H9 (cell line): ENCODE measurements at regions not wholly inside any gene's neighbourhood (a gene's known extent, or its start where the extent isn't known, plus 50 kb on each side); places are given as distances from the start of the nearest gene placed in this dataset.

Source experiments
- DNase-seq: peaks from one replicate; pipeline ENCODE4 v3.0.0-alpha.2; 2017
- H2AFZ ChIP-seq: one replicate; pipeline ENCODE4 v1.6.1; 2013; ENCODE audit warnings: mild to moderate bottlenecking, low read length, control low read depth, moderate library complexity
- H2AK5ac ChIP-seq: 2 replicates; pipeline ENCODE4 v1.6.1; 2013; ENCODE audit warnings: low read length, control low read depth, mixed read lengths; ENCODE audit not compliant: insufficient read length
- H2BK120ac ChIP-seq: one replicate; pipeline ENCODE4 v1.6.1; 2013; ENCODE audit warnings: low read depth, mild to moderate bottlenecking, low read length, control low read depth, inconsistent platforms; ENCODE audit not compliant: poor library complexity, severe bottlenecking
- H2BK12ac ChIP-seq: 2 replicates; pipeline ENCODE4 v1.6.1; 2013; ENCODE audit warnings: low read length, control low read depth, mixed read lengths, low read depth; ENCODE audit not compliant: insufficient read length
- H2BK15ac ChIP-seq: 2 replicates; pipeline ENCODE4 v1.6.1; 2013; ENCODE audit warnings: low read depth, low read length, control low read depth
- H2BK20ac ChIP-seq: one replicate; pipeline ENCODE4 v1.6.1; 2013; ENCODE audit warnings: low read depth, mild to moderate bottlenecking, low read length, control low read depth, inconsistent platforms; ENCODE audit not compliant: poor library complexity, severe bottlenecking
- H2BK5ac ChIP-seq: 2 replicates; pipeline ENCODE4 v1.6.1; 2013; ENCODE audit warnings: low read length, control low read depth, mixed read lengths; ENCODE audit not compliant: insufficient read length
- H3K14ac ChIP-seq: 2 replicates; pipeline ENCODE4 v1.6.1; 2013; ENCODE audit warnings: low read length, control low read depth; ENCODE audit not compliant: insufficient read depth
- H3K18ac ChIP-seq: 2 replicates; pipeline ENCODE4 v1.6.1; 2013; ENCODE audit warnings: low read depth, mild to moderate bottlenecking, mixed read lengths, low read length, control low read depth; ENCODE audit not compliant: insufficient read length
- H3K23ac ChIP-seq: 2 replicates; pipeline ENCODE4 v1.6.1; 2013; ENCODE audit warnings: low read length, control low read depth, mixed read lengths, low read depth; ENCODE audit not compliant: insufficient read length
- H3K23me2 ChIP-seq: 2 replicates; pipeline ENCODE4 v1.6.1; 2013; ENCODE audit warnings: low read depth, mild to moderate bottlenecking, mixed read lengths, low read length, control low read depth; ENCODE audit not compliant: insufficient read length, poor library complexity, severe bottlenecking
- H3K27ac ChIP-seq: 2 replicates; pipeline ENCODE4 v1.5.1; 2013; ENCODE audit warnings: low read length, control low read depth, mixed read lengths, low read depth; ENCODE audit not compliant: insufficient read length
- H3K27me3 ChIP-seq: 2 replicates; pipeline ENCODE4 v1.6.1; 2013; ENCODE audit warnings: low read length, control low read depth, inconsistent platforms; ENCODE audit not compliant: insufficient read depth
- H3K4ac ChIP-seq: 2 replicates; pipeline ENCODE4 v1.6.1; 2013; ENCODE audit warnings: low read depth, mild to moderate bottlenecking, control low read depth, inconsistent platforms, low read length, moderate library complexity
- H3K4me1 ChIP-seq: 2 replicates; pipeline ENCODE4 v1.6.1; 2013; ENCODE audit warnings: low read length, control low read depth, inconsistent platforms; ENCODE audit not compliant: insufficient read depth
- H3K4me2 ChIP-seq: 2 replicates; pipeline ENCODE4 v1.6.1; 2013; ENCODE audit warnings: low read length, control low read depth, mixed read lengths; ENCODE audit not compliant: insufficient read length, insufficient read depth
- H3K56ac ChIP-seq: 2 replicates; pipeline ENCODE4 v1.6.1; 2013; ENCODE audit warnings: low read depth, mild to moderate bottlenecking, mixed read lengths, low read length, control low read depth; ENCODE audit not compliant: insufficient read length
- H3K79me1 ChIP-seq: 2 replicates; pipeline ENCODE4 v1.6.1; 2013; ENCODE audit warnings: low read depth, mild to moderate bottlenecking, moderate library complexity, low read length, control low read depth, inconsistent platforms; ENCODE audit not compliant: insufficient read depth, poor library complexity, severe bottlenecking
- H3K79me2 ChIP-seq: 2 replicates; pipeline ENCODE4 v1.6.1; 2013; ENCODE audit warnings: low read length, control low read depth, inconsistent platforms; ENCODE audit not compliant: insufficient read depth
- H3K9ac ChIP-seq: 2 replicates; pipeline ENCODE4 v1.6.1; 2013; ENCODE audit warnings: low read length, control low read depth, mixed read lengths; ENCODE audit not compliant: insufficient read length; ENCODE audit errors: extremely low read depth
- H3K9me3 ChIP-seq: one replicate; pipeline ENCODE4 v1.6.1; 2013; ENCODE audit warnings: low read depth, low read length, inconsistent platforms; ENCODE audit not compliant: control insufficient read depth
- H3T11ph ChIP-seq: one replicate; pipeline ENCODE4 v1.6.1; 2013; ENCODE audit warnings: mild to moderate bottlenecking, low read length, control low read depth, inconsistent platforms
- H4K20me1 ChIP-seq: one replicate; pipeline ENCODE4 v1.6.1; 2013; ENCODE audit not compliant: control insufficient read depth, insufficient read length, insufficient read depth
- H4K5ac ChIP-seq: 2 replicates; pipeline ENCODE4 v1.6.1; 2013; ENCODE audit warnings: low read depth, mild to moderate bottlenecking, mixed read lengths, low read length, control low read depth; ENCODE audit not compliant: insufficient read length
- H4K8ac ChIP-seq: replicated peaks from 2 replicates; pipeline ENCODE4 v1.6.1; 2013; ENCODE audit warnings: low read length, control low read depth, mixed read lengths, low read depth; ENCODE audit not compliant: insufficient read length
- H4K91ac ChIP-seq: 2 replicates; pipeline ENCODE4 v1.6.1; 2013; ENCODE audit warnings: low read depth, mild to moderate bottlenecking, moderate library complexity, mixed read lengths, low read length, control low read depth; ENCODE audit not compliant: insufficient read length
- H3K27ac Mint-ChIP-seq, 3 experiments: 2 replicates in 2 of 3; 3 replicates in 1 of 3; pipeline ENCODE4 v1.8.0; 2020 to 2021; ENCODE audit warnings: mixed read lengths in 3 of 3, mild to moderate bottlenecking in 1 of 3, moderate library complexity in 1 of 3
- H3K27me3 Mint-ChIP-seq: 2 replicates; pipeline ENCODE4 v1.8.0; 2021; ENCODE audit warnings: low read depth, mild to moderate bottlenecking, moderate library complexity, mixed read lengths
- H3K36me3 Mint-ChIP-seq, 3 experiments: 2 replicates in 2 of 3; 3 replicates in 1 of 3; pipeline ENCODE4 v1.8.0; 2020 to 2021; ENCODE audit warnings: low read depth in 3 of 3, mixed read lengths in 3 of 3; ENCODE audit not compliant: insufficient read depth in 1 of 3
- H3K4me1 Mint-ChIP-seq, 2 experiments: 2 replicates each; pipeline ENCODE4 v1.8.0; 2020; ENCODE audit warnings: mixed read lengths in 2 of 2
- H3K4me3 Mint-ChIP-seq, 2 experiments: 2 replicates in 1 of 2; 3 replicates in 1 of 2; pipeline ENCODE4 v1.8.0; 2020 to 2021; ENCODE audit warnings: mild to moderate bottlenecking in 2 of 2, mixed read lengths in 2 of 2, moderate library complexity in 1 of 2
- H3K9me3 Mint-ChIP-seq, 2 experiments: 2 replicates in 1 of 2; 3 replicates in 1 of 2; pipeline ENCODE4 v1.8.0; 2020; ENCODE audit warnings: mild to moderate bottlenecking in 2 of 2, mixed read lengths in 2 of 2, moderate library complexity in 1 of 2
- WGBS: extraction: QIAGEN DNeasy Blood & Tissue Kit; methylation state at CpG from one replicate; pipeline ENCODE4 v1.1.7; 2013; ENCODE audit warnings: missing lambda C conversion rate, low lambda C conversion rate, mixed read lengths; ENCODE audit not compliant: insufficient read length; ENCODE audit errors: extremely low coverage; 5-methylcytosine and 5-hydroxymethylcytosine counted together
- TF ChIP-seq, protein P1 (sequence below): fragments of 200-600 bp; sonication (generic); conservative IDR thresholded peaks from 3 replicates; pipeline ENCODE4 v1.8.0; 2021; ENCODE audit warnings: antibody characterized with exemption, mild to moderate bottlenecking

DNA sequence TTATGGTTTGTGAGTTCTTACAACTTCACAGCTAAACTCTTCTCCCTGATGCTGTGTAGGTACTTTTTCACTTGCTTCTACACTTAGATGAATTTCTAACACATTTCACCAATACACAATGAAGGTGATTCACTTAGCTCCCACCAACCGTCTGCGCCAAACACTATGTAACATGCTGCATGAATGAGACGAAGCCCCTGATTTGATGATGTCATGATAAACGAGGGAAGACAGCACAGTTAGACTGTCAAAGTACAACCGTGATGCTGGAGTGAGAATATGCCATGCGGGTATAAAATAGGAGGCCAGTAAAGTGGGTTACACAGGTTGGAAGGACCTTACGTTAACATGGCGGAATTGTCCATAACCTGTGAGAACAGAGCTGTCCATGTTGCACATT lies 100.8 kb downstream of the KCNA4 start:
- Histone ChIP-seq H2BK120ac (no peak overlapping the region), H2BK5ac (no peak overlapping the region), H3K9ac (no peak overlapping the region), H3K56ac (no peak overlapping the region), H2BK15ac (no peak overlapping the region), H3K18ac (no peak overlapping the region), H4K8ac (no peak overlapping the region), H3K4me1 (no peaks in the 10 kb centered on the region), H2AFZ (no peak overlapping the region), H3K79me1 (no peaks in the 10 kb centered on the region), H3K14ac (no peak overlapping the region), H3K23me2 (no peaks in the 10 kb centered on the region), H3T11ph (no peak overlapping the region), H3K27ac (no peak overlapping the region), H3K9me3 (no peaks in the 10 kb centered on the region), H3K27me3 (no peaks in the 10 kb centered on the region), H2AK5ac (no peak overlapping the region), H4K20me1 (no peaks in the 10 kb centered on the region), H3K23ac (no peak overlapping the region), H4K5ac (no peak overlapping the region), H3K4ac (no peak overlapping the region), H4K91ac (no peak overlapping the region), H3K79me2 (no peaks in the 10 kb centered on the region), H2BK12ac (no peak overlapping the region), H3K4me2 (no peak overlapping the region), H2BK20ac (no peak overlapping the region)
- H3K4me3 Mint-ChIP-seq: no peak overlapping the region
- H3K4me1 Mint-ChIP-seq: no peaks in the 10 kb centered on the region
- no peak overlapping the region for H3K27ac Mint-ChIP-seq
- no peaks in the 10 kb centered on the region; a peak in 2 of 5 replicates for H3K9me3 Mint-ChIP-seq
- TF ChIP-seq, protein P1, sequence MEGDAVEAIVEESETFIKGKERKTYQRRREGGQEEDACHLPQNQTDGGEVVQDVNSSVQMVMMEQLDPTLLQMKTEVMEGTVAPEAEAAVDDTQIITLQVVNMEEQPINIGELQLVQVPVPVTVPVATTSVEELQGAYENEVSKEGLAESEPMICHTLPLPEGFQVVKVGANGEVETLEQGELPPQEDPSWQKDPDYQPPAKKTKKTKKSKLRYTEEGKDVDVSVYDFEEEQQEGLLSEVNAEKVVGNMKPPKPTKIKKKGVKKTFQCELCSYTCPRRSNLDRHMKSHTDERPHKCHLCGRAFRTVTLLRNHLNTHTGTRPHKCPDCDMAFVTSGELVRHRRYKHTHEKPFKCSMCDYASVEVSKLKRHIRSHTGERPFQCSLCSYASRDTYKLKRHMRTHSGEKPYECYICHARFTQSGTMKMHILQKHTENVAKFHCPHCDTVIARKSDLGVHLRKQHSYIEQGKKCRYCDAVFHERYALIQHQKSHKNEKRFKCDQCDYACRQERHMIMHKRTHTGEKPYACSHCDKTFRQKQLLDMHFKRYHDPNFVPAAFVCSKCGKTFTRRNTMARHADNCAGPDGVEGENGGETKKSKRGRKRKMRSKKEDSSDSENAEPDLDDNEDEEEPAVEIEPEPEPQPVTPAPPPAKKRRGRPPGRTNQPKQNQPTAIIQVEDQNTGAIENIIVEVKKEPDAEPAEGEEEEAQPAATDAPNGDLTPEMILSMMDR: no peak
- no peaks in the 10 kb centered on the region for H3K27me3 Mint-ChIP-seq
- H3K36me3 Mint-ChIP-seq: no peaks in the 10 kb centered on the region
- no CpG with 5 or more reads among the region's 8 CpGs for WGBS
- DNase-seq: no peak
